Endothelial cell of umbilical vein (primary cell): ENCODE measurements at regions not wholly inside any gene's neighbourhood (a gene's known extent, or its start where the extent isn't known, plus 50 kb on each side); places are given as distances from the start of the nearest gene placed in this dataset.

ENCODE experiments used
- BruUV-seq: library from RNA; stranded (reverse); fragments of 400-500 nt; replicated peaks from 2 replicates; lab custom pipeline; 2021; lab: Mats Ljungman, UMichigan
- CTCF ChIA-PET: fragments of 300-600, 350-600 bp; sonication (Branson Sonifier 250); formaldehyde crosslinking; loops from one replicate; lab custom pipeline; 2021; ENCODE audit warnings: antibody characterized with exemption, inconsistent platforms; lab: Charles Lee
- POLR2A ChIA-PET: fragments of 300-600, 350-600 bp; sonication (Branson Sonifier 250); formaldehyde crosslinking; loops from one replicate; lab custom pipeline; 2021; ENCODE audit warnings: antibody characterized with exemption, inconsistent platforms; lab: Charles Lee
- DNase-seq: peaks from one replicate; pipeline ENCODE4 v3.0.0-alpha.2; 2011; ENCODE audit warnings: low read depth, low spot score
- FAIRE-seq: peaks from 2 replicates; lab custom pipeline; 2011; peaks lifted over from hg19 to GRCh38; lab: Jason Lieb, UNC
- H2AFZ ChIP-seq: 2 replicates; pipeline ENCODE4 v1.6.0; 2012; ENCODE audit warnings: low read depth, low read length, control low read depth, inconsistent platforms
- H3K27ac ChIP-seq: 2 replicates; pipeline ENCODE4 v1.5.1; 2011; ENCODE audit warnings: low read depth, mild to moderate bottlenecking, control low read depth, low read length, moderate library complexity; ENCODE audit not compliant: insufficient read depth
- H3K27me3 ChIP-seq, 2 experiments: 2 replicates each; pipeline versions ENCODE4 v1.6.0 to v1.6.1; 2011; ENCODE audit warnings: low read length in 2 of 2, mixed read lengths in 1 of 2; ENCODE audit not compliant: control insufficient read depth in 2 of 2, insufficient read depth in 2 of 2
- H3K36me3 ChIP-seq, 2 experiments: 2 replicates in 1 of 2; 3 replicates in 1 of 2; pipeline ENCODE4 v1.5.1; 2011; ENCODE audit warnings: low read length in 2 of 2, mild to moderate bottlenecking in 1 of 2, moderate library complexity in 1 of 2; ENCODE audit not compliant: control insufficient read depth in 2 of 2, insufficient read depth in 2 of 2; ENCODE audit errors: extremely low read depth in 1 of 2
- H3K4me1 ChIP-seq: 3 replicates; pipeline ENCODE4 v1.5.1; 2011; ENCODE audit warnings: mild to moderate bottlenecking, low read length; ENCODE audit not compliant: control insufficient read depth, insufficient read depth; ENCODE audit errors: extremely low read depth
- H3K4me2 ChIP-seq: 2 replicates; pipeline ENCODE4 v1.6.1; 2011; ENCODE audit warnings: low read length, control low read depth, mixed read lengths; ENCODE audit not compliant: insufficient read depth
- H3K4me3 ChIP-seq, 3 experiments: fragments of 200-600 bp in 1 of 3; sonication (generic), shearing (Covaris generic) in 1 of 3; replicated peaks in 1 of 3; 2 replicates each; pipeline ENCODE4 v1.5.1; 2011 to 2016; ENCODE audit warnings: control low read depth in 3 of 3, low read length in 3 of 3, mild to moderate bottlenecking in 2 of 3, inconsistent platforms in 1 of 3, low read depth in 1 of 3, moderate library complexity in 1 of 3; ENCODE audit not compliant: insufficient read depth in 1 of 3
- H3K79me2 ChIP-seq: 2 replicates; pipeline ENCODE4 v1.6.0; 2012; ENCODE audit warnings: low read length, inconsistent platforms; ENCODE audit not compliant: control insufficient read depth, insufficient read depth
- H3K9ac ChIP-seq: replicated peaks from 2 replicates; pipeline ENCODE3; 2011; ENCODE audit warnings: low read length, control low read depth; ENCODE audit not compliant: insufficient read depth; ENCODE audit errors: extremely low read depth
- H3K9me1 ChIP-seq: replicated peaks from 3 replicates; pipeline ENCODE4 v1.6.0; 2011; ENCODE audit warnings: mild to moderate bottlenecking, low read length; ENCODE audit not compliant: control insufficient read depth, insufficient read depth; ENCODE audit errors: extremely low read depth
- H3K9me3 ChIP-seq: replicated peaks from 2 replicates; pipeline ENCODE4 v1.5.1; 2012; ENCODE audit warnings: low read length, inconsistent platforms; ENCODE audit not compliant: control insufficient read depth, insufficient read depth
- H4K20me1 ChIP-seq: replicated peaks from 2 replicates; pipeline ENCODE3; 2011; ENCODE audit warnings: mild to moderate bottlenecking, low read length; ENCODE audit not compliant: control insufficient read depth, insufficient read depth; ENCODE audit errors: extremely low read depth
- CTCF ChIP-seq, 2 donors: IDR thresholded peaks; 1 replicate in 1 of 2; 2 replicates in 1 of 2; pipeline ENCODE4 v1.5.1; 2011; ENCODE audit warnings: low read length in 2 of 2, mild to moderate bottlenecking in 2 of 2, moderate library complexity in 2 of 2, control low read depth in 1 of 2, inconsistent platforms in 1 of 2, low read depth in 1 of 2; ENCODE audit not compliant: insufficient read depth in 1 of 2; ENCODE audit errors: extremely low read depth in 1 of 2
- FOS ChIP-seq: IDR thresholded peaks from 2 replicates; pipeline ENCODE4 v1.6.1; 2011; ENCODE audit warnings: mild to moderate bottlenecking, low read length, moderate library complexity, borderline replicate concordance; ENCODE audit not compliant: insufficient read depth
- JUN ChIP-seq: IDR thresholded peaks from 2 replicates; pipeline ENCODE4 v1.6.1; 2011; ENCODE audit warnings: borderline replicate concordance, low read depth; ENCODE audit not compliant: insufficient read length, insufficient read depth
- dilution Hi-C: fragments of 300-500 bp; cut with MboI; formaldehyde crosslinking; loops from one replicate; pipeline ENCODE4 v1.15.0; 2019; ENCODE audit warnings: low sequenced_read_pairs; ENCODE audit not compliant: extremely low pct_ligation_motif_present
- intact Hi-C: fragments of 100-400 bp; cut with micrococcal nuclease; formaldehyde crosslinking; loops from one replicate; pipeline ENCODE4 v1.10.0; 2022

GRCh38 chr5:91281401-91281800, 101.7 kb downstream of the ARRDC3 start:
- FAIRE-seq = peak; percentile 4
- BruUV-seq = no TSS peak
- peak overlapping the region; percentile 99 for H3K27ac ChIP-seq

More at GRCh38 chr5:91281401-91281800, 101.7 kb downstream of the ARRDC3 start:
- peak overlapping the region in 1 of 3 experiments; percentile 35 for H3K4me3 ChIP-seq
- POLR2A ChIA-PET = interaction anchor here (3.0 kb wide), 1 partner anchor 101 kb away, joined by 20 read pairs; the partner anchor contains the start of gene ARRDC3
- CTCF ChIA-PET = interaction anchor here (1.2 to 3.7 kb wide), 9 partner anchors 25 to 416 kb away, joined by 3 to 37 read pairs (median 5); no protein-coding TSS in a partner anchor
- peak; percentile 69 for TF ChIP-seq JUN
- no peak for TF ChIP-seq CTCF (IDR thresholded peaks at IDR 0.05; ENCODE audit: extremely low read depth in 1 of 2, insufficient read depth in 1 of 2, low read depth in 1 of 2, low read length in 2 of 2)
- TF ChIP-seq FOS = peak; percentile 82
- H3K9ac ChIP-seq = peak overlapping the region; percentile 97
- intact Hi-C loops = loop anchor here (1.0 to 5.0 kb wide), 3 partner anchors 30 to 874 kb away; partner anchors contain the start of gene CETN3
- H3K4me1 ChIP-seq = peaks cover 24% of the 10 kb centered on the region
- H3K27me3 ChIP-seq = no peaks in the 10 kb centered on the region
- no peaks in the 10 kb centered on the region for H4K20me1 ChIP-seq
- H3K9me3 ChIP-seq = no peaks in the 10 kb centered on the region
- peak; percentile 90 for DNase-seq
- H3K9me1 ChIP-seq = no peaks in the 10 kb centered on the region
- H3K4me2 ChIP-seq = peak overlapping the region; percentile 76
- H2AFZ ChIP-seq = peak overlapping the region; percentile 15
- no peaks in the 10 kb centered on the region for H3K36me3 ChIP-seq
- no peaks in the 10 kb centered on the region for H3K79me2 ChIP-seq
- dilution Hi-C loops = loop anchor here (5.0 kb wide), 1 partner anchor 101 kb away; the partner anchor contains the start of gene ARRDC3
